Tibial nerve (tissue), 4 donors: ENCODE measurements at regions not wholly inside any gene's neighbourhood (a gene's known extent, or its start where the extent isn't known, plus 50 kb on each side); places are given as distances from the start of the nearest gene placed in this dataset.

Experiments used
- DNase-seq, 2 donors: peaks; one replicate each; pipeline ENCODE4 v3.0.0-alpha.2; 2019; ENCODE audit warnings: low spot score in 2 of 2
- H3K27ac ChIP-seq, 4 donors: fragments of 200-600 bp; sonication (generic) in 3 of 4; one replicate each; pipeline ENCODE4 v1.5.1; 2017 to 2019; ENCODE audit warnings: mild to moderate bottlenecking in 1 of 4
- H3K27me3 ChIP-seq, 2 donors: fragments of 200-600 bp; sonication (generic) in 1 of 2; one replicate each; pipeline versions ENCODE4 v1.5.1 to v1.6.0; 2017 to 2019
- H3K36me3 ChIP-seq, 3 donors: fragments of 200-600 bp; sonication (generic); one replicate each; pipeline ENCODE4 v1.5.1; 2018 to 2019
- H3K4me1 ChIP-seq, 4 donors: fragments of 200-600 bp; sonication (generic) in 3 of 4; one replicate each; pipeline ENCODE4 v1.5.1; 2017 to 2019
- H3K4me3 ChIP-seq, 4 donors: fragments of 200-600 bp; sonication (generic) in 3 of 4; one replicate each; pipeline ENCODE4 v1.5.1; 2017 to 2019; ENCODE audit warnings: mild to moderate bottlenecking in 1 of 4, moderate library complexity in 1 of 4
- H3K9me3 ChIP-seq, 4 donors: fragments of 200-600 bp; sonication (generic) in 3 of 4; one replicate each; pipeline ENCODE4 v1.5.1; 2017 to 2019
- EP300 ChIP-seq, 2 donors: sonication (generic); formaldehyde crosslinking; IDR thresholded peaks; one replicate each; pipeline ENCODE4 v1.6.1; 2017; ENCODE audit warnings: antibody characterized with exemption in 2 of 2, mild to moderate bottlenecking in 1 of 2
- POLR2A ChIP-seq, 2 donors: fragments of 450-650 bp; IDR thresholded peaks; one replicate each; pipeline ENCODE4 v1.6.1; 2017; ENCODE audit warnings: antibody characterized with exemption in 2 of 2, mild to moderate bottlenecking in 2 of 2, moderate library complexity in 2 of 2
- WGBS, 2 donors: methylation state at CpG; one replicate each; pipeline ENCODE4 v1.1.5; 2018; 5-methylcytosine and 5-hydroxymethylcytosine counted together
- TF ChIP-seq, protein P1 (sequence below), 5 experiments: fragments of 200-600 bp in 3 of 5; fragments of 450-650 bp in 2 of 5; sonication (generic) in 3 of 5; IDR thresholded peaks; one replicate each; pipeline ENCODE4 v1.5.1; 2016 to 2019; ENCODE audit warnings: antibody characterized with exemption in 5 of 5, mild to moderate bottlenecking in 3 of 5, moderate library complexity in 2 of 5

DNA sequence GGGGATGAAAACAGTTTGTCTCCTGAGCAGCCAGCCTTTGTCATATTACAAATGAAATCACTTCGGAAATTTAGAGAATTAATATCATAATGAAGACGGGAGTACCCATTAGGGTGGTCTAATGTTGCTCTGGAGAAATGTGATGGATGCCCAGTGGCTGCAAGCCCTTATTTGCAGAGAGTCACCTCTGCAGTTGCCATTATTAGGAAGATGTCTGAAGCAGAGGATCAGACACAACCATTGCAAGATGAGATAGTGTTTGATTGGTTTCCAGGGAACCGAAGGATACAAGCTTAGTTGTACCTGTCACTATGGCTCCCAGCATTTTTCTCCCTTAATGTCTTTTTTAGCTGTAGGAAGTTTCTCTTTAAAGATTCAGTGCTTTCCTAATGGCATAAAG lies 272.4 kb downstream of the FIGN start:
- H3K4me1 ChIP-seq = peaks cover 0 to 8% (median 4%) of the 10 kb centered on the region in 4 donors
- H3K27me3 ChIP-seq = no peaks in the 10 kb centered on the region
- no peak for DNase-seq
- no peak overlapping the region for H3K27ac ChIP-seq
- TF ChIP-seq, protein P1, sequence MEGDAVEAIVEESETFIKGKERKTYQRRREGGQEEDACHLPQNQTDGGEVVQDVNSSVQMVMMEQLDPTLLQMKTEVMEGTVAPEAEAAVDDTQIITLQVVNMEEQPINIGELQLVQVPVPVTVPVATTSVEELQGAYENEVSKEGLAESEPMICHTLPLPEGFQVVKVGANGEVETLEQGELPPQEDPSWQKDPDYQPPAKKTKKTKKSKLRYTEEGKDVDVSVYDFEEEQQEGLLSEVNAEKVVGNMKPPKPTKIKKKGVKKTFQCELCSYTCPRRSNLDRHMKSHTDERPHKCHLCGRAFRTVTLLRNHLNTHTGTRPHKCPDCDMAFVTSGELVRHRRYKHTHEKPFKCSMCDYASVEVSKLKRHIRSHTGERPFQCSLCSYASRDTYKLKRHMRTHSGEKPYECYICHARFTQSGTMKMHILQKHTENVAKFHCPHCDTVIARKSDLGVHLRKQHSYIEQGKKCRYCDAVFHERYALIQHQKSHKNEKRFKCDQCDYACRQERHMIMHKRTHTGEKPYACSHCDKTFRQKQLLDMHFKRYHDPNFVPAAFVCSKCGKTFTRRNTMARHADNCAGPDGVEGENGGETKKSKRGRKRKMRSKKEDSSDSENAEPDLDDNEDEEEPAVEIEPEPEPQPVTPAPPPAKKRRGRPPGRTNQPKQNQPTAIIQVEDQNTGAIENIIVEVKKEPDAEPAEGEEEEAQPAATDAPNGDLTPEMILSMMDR (IDR thresholded peaks at IDR 0.05) = no peak
- TF ChIP-seq EP300 (IDR thresholded peaks at IDR 0.05) (no peak), POLR2A (IDR thresholded peaks at IDR 0.05) (no peak)
- no peaks in the 10 kb centered on the region for H3K9me3 ChIP-seq
- H3K36me3 ChIP-seq = no peaks in the 10 kb centered on the region
- 90 to 95% methylated on average over 3 of the region's 3 CpGs for WGBS, 2 donors
- no peak overlapping the region for H3K4me3 ChIP-seq

DNA sequence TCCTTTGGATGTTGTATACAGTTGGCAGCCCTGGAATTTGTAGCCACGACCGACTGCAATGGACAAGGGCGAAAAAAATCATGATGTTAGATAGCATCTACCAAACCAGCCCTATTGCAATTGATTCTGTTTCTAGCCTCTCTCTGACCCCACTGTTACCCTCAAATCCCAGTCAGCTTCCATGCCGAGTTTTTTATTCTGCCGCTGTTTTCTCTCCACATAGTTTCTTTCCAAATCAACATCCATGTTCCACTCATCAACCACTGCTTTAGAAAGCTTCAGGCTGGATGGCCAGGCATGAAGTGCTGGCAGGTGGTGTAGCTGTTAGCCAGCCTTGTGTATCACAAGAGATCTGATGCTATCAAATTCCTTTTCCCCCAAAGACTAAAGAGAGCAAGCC lies 272.8 kb downstream of the FIGN start:
- TF ChIP-seq POLR2A (IDR thresholded peaks at IDR 0.05) = no peak
- TF ChIP-seq, protein P1 (IDR thresholded peaks at IDR 0.05) = no peak
- no peak for TF ChIP-seq EP300 (IDR thresholded peaks at IDR 0.05)
- peaks cover 0 to 8% (median 4%) of the 10 kb centered on the region in 4 donors for H3K4me1 ChIP-seq
- no peaks in the 10 kb centered on the region for H3K27me3 ChIP-seq
- 94 to 96% methylated on average over 5 of the region's 5 CpGs for WGBS, 2 donors
- no peak overlapping the region for H3K4me3 ChIP-seq
- H3K9me3 ChIP-seq = no peaks in the 10 kb centered on the region
- H3K36me3 ChIP-seq = no peaks in the 10 kb centered on the region
- no peak for DNase-seq
- no peak overlapping the region for H3K27ac ChIP-seq

- Histone ChIP-seq H3K36me3 (no peaks in the 10 kb centered on the region), H3K4me3 (no peak overlapping the region), H3K4me1 (no peaks in the 10 kb centered on the region), H3K27me3 (no peaks in the 10 kb centered on the region), H3K9me3 (no peaks in the 10 kb centered on the region), H3K27ac (no peak overlapping the region)
- 96 to 97% methylated on average over 9 of the region's 9 CpGs for WGBS, 2 donors
- DNase-seq = no peak
- TF ChIP-seq EP300 (IDR thresholded peaks at IDR 0.05) (no peak), POLR2A (IDR thresholded peaks at IDR 0.05) (no peak)
- TF ChIP-seq, protein P1 (IDR thresholded peaks at IDR 0.05) = no peak
Measured at GRCh38 chr2:163459986-163460385, 275.8 kb downstream of the FIGN start.

DNA sequence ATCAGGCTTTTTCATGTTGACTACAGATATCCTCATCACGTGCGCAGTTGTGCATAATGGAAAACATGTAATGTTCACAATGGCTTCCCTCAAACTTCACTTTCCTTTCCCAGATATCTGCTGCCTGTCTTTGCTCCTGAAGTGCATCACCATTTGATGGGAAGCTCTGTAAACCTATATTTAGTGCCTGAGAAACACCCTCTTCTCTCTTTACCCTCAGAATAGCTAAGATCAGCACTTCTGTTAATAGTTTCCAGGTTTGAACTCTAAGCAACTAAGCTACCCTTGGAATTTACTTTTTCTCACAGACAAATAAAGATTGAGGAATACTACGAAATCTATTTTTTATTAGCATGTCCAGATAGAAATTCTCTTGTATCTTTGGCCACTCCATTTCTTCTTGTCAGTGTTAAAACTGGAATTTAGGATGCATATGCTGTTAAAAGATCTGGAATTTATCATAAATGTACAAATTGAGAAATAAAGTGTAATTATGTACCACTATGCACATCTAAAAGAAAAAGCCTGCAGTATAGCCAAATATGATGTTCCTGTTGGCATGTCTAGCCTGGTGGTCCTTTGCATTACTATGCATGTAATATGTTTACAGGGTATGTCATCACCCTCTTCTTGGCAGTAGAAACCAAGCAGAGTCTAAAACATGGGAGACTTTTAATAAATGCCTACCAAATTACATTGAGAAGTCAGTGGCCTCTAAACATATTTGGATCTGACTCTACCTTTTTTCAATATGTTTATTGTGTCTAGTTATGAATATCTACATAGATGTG lies 278.7 kb downstream of the FIGN start:
- no peaks in the 10 kb centered on the region for H3K27me3 ChIP-seq

DNA sequence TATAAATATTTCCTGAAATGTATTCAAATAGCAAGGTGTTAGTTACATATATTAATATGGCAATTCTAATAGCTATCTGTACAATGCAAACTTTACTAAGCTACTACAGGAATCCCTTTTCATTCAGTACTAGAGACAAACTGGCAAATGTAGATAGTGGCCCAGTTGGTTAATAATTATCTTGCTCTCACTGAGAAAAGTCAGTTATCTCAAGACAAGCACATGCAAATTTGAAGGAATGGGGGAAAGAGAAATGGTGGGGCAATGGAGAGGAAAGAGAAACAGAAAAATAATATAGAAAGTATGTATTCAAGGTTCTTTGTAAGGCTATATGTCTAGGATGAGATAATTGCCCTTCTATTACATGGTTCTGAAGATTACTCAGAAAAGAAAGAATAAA lies 280.0 kb downstream of the FIGN start:
- Histone ChIP-seq H3K36me3 (no peaks in the 10 kb centered on the region), H3K27me3 (no peaks in the 10 kb centered on the region), H3K27ac (no peak overlapping the region), H3K4me1 (no peaks in the 10 kb centered on the region), H3K9me3 (no peaks in the 10 kb centered on the region), H3K4me3 (no peak overlapping the region)
- TF ChIP-seq EP300 (IDR thresholded peaks at IDR 0.05) = no peak
- no peak for TF ChIP-seq POLR2A (IDR thresholded peaks at IDR 0.05)
- TF ChIP-seq, protein P1 (IDR thresholded peaks at IDR 0.05) = no peak
- no peak for DNase-seq

More for the DNA sequence above, 278.7 kb downstream of the FIGN start:
- Histone ChIP-seq H3K9me3 (no peaks in the 10 kb centered on the region), H3K36me3 (no peaks in the 10 kb centered on the region), H3K4me1 (no peaks in the 10 kb centered on the region), H3K4me3 (no peak overlapping the region), H3K27ac (no peak overlapping the region)
- TF ChIP-seq, protein P1 (IDR thresholded peaks at IDR 0.05) = no peak
- TF ChIP-seq EP300 (IDR thresholded peaks at IDR 0.05) (no peak), POLR2A (IDR thresholded peaks at IDR 0.05) (no peak)
- 86 to 89% methylated on average over 3 of the region's 3 CpGs for WGBS, 2 donors
- DNase-seq = no peak
